NCI-H2107 (cell line): ENCODE measurements at regions not wholly inside any gene's neighbourhood (a gene's known extent, or its start where the extent isn't known, plus 50 kb on each side); places are given as distances from the start of the nearest gene placed in this dataset.
"Not testable (repeated sequence)": the region's sequence is repeated elsewhere in the genome, so short reads cannot be mapped to it uniquely, and the experiment has no call there.

Source experiments
- DNase-seq: peaks from one replicate; lab custom pipeline; 2025; lab: John Stamatoyannopoulos, UW

DNA sequence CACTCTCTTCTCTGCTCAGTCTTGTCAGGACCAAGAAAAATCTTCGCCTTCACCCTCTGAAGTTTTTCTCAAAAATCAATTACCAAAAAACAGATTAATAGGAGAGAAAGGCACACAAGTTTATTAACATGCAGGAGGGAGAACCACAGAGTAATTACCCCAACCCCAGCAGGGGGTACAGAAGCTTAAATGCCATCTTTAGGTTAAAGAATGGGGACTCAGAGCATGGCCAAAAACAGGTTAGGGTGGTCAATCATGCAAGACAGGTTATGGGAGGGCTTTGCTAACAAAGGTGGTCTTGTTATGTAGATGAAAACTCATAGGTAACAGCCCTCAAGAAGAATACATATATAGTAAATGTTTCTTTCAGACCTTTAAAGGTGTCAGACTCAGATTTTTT is 100.5 kb upstream of the BTN3A2 start:
- no peak for DNase-seq

DNA sequence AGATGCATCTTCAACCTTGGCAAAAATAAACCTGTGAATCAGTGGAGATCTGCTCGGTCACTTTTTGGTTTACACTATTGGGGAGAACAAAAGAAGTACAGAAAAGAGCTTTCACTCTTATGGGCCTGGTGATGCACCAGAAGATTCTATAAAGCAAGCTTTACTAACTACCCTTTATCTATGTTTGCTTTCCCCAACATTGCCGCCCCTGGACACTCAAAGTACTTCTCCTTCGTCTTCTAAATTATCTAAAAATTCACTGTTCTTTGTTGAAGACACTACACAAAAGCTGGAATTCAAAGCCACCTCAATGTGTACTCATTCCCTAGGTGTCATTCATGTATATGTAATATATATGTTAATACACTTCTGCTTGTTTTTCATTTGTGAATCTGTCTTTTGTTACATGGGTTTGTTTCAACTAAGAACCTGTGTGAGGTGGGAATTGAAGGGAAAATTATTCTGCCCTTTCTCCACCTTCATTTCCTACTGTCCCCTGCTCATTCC is 97.9 kb upstream of the BTN3A2 start:
- no peak for DNase-seq

DNA sequence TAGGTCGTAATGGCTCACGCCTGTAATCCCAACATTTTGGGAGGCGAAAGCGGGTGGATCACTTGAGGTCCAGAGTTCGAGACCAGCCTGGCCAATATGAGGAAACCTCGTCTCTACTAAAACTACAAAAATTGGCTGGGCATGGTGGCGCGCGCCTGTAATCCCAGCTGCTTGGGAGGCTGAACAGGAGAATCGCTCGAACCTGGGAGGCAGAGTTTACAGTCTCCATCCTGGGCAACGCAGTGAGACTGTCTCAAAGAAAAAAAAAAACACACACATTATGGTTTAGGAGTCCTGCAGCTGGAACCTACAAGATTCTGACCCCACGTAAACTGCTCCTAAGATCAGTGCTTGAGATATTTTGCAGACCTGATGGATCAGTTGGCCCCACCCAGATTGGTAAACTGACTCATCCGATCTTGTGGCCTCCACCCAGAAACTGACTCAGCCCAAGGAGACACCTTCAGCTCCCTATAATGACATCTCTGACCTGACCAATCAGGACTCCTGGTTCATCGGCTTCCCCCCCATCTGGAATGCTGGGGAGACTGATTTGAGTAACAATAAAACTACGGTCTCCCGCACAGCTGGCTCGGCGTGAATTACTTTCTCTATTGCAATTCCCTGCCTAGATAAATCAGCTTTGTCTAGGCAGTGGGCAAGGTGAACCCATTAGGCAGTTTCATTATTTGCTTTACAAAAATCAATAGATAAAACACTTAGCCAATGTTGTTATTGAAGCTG is 96.2 kb upstream of the BTN3A2 start:
- no peak for DNase-seq

DNA sequence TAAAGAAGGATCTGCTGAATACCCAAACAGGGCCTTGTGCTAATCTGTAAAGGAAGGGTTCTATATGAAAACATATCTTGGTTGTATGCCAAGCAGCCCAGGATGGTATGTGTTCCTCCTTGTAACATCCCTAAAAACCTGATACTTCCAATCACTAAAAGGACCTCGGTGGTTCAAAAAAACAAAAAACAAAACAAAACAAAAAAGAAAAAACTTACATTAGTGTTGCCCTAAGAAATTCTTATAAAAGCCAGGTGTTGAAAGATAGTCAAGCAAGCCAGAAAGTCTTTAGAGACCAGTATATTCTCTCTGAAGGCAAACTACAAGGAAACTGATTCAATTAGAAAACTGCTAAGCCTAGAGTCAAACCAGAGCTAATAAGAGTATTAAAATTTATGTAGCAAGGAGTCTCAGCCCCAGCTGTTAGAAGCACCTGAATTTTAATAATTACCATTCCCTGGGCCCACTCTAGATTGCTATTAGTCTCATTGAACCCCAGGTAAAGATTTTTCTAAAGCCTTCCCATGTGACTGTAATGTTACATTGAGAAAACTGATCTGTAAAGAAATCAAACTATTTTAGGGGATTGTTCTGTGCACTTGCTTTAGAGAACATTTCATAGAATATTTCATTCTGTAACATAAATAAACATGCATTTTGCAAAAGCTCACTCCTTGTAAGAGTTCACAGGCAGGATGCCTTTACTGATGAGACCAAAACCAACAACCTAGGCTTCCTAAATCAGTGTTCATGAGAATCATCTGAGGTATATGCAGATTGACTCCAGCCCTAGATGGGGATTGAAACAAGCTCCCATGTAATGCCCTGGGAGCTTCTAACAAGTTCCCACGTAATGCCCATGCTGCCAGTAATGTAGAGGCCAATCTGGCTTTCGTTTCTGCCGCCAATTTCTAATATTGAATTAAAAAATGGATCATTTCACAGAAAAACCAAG is 95.2 kb upstream of the BTN3A2 start:
- no peak for DNase-seq

DNA sequence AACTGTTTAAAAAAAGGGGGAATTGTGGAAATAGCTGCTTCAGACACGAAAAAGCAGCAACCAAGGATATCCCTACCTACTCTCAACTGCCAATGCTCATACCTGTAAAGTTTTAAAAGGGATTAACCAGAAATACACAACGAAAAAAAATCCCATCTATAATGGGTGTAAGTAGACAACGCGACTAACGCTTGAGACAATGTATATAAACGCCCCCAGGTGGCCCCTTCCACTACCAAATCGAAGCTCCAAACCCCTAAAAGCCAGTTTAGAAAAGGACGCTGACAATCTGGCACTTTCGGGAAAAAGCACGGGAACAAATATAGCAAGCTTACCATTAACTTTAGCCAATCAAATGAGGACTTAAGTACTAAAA is 94.5 kb upstream of the BTN3A2 start:
- DNase-seq: no peak

DNA sequence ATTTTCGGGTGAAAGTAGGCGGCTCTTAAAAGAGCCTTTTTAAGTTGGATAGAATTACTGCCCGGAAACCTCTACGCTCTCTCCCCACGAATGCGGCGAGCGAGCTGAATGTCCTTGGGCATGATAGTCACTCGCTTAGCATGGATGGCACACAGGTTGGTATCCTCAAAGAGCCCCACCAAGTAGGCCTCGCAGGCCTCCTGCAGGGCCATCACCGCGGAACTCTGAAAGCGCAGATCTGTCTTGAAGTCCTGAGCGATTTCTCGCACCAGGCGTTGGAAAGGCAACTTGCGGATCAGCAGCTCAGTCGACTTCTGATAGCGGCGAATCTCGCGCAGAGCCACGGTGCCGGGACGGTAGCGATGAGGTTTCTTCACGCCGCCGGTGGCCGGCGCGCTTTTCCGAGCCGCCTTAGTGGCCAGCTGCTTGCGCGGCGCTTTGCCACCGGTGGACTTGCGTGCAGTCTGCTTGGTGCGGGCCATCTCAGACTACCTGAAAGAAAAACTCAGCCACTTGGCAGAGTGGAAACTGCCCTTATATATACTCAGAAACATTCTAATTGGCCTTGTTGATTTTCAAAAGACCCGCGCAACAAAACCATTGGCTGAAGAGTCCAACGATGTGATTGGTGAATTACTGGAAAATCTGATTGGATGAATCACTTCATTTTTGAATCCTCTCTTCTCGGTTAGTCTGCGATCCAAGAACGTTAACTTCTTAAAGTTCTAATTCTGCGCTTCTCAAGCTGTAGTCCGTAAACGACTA is 93.9 kb upstream of the BTN3A2 start:
- peak; percentile 8 for DNase-seq

DNA sequence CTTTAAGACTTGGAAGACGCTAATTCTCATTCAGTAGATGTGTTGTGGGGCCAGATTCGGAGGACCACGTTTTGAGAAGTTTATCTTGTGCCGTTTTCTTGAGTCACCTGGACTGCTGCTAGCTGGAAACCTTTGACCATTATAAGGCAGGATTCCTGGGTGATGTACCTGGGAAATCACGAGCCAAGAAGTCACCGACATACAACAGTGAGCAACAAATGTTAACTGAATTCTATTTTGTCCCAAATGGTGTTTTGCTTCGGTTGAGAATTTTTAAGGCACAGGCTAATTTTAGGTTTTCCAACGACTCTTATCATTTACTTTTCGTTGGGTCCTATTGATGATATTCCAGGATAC is 93.4 kb upstream of the BTN3A2 start:
- DNase-seq: no peak

DNA sequence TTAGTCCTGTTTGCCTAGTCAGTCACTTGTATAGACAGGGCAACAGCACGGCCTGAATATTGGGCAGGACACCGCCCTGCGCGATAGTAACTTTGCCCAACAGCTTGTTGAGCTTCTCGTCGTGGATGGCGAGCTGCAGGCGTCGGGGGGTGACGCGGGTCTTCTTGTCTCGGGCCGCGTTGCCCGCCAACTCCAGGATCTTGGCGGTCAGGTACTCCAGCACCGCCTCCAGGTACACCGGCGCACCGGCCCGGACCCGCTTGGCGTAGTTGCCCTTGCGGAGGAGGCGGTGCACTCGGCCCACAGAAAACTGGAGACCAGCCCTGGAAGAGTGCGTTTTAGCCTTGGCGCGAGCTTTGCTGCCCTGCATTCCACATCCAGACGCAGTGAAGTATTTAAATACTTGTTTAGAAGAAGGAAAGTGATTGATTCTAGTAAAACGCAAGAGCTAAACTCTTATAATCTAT is 92.8 kb upstream of the BTN3A2 start:
- DNase-seq: no peak

DNA sequence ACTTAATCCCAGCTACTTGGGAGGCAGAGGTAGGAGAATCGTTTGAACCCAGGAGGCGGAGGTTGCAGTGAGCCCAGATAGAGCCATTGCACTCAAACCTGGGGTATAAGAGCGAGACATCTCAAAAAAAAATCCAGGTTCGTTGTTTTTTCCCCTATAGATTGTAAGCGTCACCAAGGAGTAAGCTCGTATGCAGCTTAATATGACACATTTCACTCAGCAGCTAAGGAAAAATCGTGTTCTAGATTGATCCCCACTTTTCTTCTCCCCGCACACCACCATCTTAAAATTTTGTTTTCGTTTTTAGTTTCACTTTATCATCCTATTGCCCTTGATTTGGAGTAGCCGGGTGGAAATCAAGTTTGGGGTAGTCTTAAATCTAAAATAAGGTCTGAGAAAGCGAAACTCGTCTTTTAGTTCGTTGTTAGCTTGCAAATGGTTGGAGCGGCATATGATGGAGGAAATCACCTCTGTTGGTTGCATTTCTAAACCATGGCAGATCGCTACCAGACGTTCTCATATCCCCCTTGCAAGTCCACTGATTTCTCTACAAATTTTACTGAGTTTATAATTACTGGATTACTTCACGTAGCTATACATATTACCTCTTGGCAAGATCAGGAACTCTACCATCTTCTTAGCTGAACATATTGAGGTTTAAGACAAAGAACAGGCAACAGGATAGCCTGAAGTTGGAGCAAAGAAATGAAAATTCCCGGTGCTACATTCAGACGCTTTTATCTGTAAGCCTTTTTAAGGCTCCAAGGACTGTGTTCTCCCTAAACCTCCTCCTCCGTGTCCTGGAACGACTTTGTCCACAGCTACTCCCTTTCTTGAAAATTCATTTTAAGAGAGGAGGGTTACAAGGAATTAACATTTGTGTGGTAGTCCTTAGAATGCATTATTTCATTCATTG is 91.1 kb upstream of the BTN3A2 start:
- DNase-seq: no peak

DNA sequence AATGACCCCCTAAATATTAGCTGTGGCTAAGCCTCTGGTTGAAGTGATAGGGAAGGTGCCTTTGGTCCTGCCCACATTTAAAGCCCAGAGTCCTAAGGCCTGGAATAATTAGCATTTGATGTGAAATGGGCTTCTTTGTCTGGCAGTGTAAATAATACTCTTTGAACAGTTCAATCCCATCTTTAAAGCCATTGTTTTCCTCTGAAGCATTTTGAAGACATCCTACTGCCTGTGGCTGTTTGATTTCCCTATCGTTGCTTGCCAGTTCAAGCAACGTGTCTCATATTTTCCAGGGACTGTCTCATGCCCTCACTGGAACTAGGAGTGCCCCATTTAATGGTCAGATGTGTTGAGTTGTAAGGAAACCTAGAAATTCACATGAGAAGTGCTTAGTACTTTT is 89.3 kb upstream of the BTN3A2 start:
- DNase-seq: no peak

DNA sequence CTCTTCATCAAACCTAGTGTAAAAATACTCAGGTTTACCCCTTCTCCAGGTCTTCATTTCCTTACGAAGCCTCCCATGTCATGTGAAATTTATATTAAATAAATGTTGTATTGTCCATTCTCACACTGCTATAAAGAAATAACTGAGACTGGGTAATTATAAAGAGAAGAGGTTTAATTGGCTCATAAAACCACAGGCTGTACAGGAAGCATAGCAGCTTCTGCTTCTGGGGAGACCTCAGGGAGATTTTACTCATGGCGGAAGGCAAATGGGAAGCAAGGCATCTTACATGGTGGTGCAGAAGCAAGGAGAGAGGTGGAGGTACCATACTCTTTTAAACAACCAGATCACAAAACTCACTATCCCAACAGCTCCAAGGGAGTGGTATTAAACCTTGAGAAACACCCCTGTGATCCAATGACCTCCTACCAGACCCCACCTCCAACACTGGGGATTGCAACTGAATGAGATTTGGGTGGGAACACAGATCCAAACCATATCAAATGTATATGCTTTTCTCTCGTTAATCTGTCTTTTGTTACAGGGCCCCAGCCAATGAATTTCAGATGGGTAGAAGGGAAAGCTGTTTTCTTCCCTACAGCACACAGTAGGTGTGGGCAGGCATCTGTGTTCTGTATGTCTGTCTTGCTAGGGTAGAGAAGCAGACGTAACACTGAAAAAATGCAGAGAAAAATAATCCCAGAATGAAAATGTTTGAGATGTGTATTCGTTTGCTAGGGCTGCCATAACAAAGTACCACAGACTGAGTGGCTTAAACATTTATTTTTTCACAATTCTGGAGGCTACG is 88.0 kb upstream of the BTN3A2 start:
- DNase-seq: no peak

DNA sequence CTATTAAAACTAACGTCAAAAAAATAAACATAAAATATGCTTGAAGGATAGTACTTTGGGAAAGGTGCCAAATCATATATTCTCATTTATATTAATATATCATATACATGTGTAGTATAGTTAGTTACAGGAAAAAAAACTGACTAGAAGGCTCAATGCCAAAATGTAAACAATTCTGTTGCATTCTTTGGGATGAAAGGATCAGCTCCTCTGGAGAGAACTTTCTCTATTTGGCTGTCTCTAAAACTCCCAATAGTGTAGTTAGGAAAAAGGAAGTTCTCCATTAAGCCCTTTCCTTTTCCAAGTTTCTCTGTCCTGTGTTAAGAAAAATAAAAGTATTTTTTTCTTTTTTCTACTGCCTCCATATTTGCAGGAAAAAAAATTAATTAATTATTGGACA is 86.5 kb upstream of the BTN3A2 start:
- no peak for DNase-seq

DNA sequence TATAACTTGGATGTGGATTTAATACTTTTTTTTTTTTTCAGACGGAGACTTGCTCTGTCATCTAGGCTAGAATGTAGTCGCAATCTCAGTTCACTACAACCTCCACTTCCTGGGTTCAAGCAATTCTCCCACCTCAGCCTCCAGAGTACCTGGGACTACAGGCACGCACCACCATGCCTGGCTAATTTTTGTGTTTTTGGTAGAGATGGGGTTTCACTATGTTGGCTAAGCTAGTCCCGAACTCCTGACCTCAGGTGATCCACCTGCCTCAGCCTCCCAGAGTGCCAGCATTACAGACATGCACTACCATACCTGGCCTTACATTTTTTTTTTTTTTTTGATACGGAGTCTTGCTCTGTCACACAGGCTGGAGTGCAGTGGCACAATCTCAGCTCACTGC is 85.6 kb upstream of the BTN3A2 start:
- DNase-seq: not testable (repeated sequence)

DNA sequence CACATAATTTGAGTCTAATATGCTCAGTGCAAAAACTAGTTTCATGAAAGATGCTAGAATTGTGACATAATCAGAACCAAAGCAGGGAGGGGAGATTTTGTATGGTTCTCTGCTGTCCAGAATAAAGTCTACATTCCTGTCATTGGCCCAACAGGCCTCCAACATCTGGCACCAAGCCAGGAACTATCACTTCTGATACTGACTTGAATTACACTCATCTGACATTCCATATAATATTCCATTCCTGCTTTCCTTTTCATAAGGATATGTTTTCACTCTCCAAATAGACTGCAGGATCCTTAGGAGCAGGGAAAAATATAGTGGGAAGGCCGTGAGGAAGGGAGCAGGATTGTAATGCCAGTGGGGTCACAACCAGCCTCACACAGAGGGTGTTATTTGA is 84.6 kb upstream of the BTN3A2 start:
- DNase-seq: no peak

DNA sequence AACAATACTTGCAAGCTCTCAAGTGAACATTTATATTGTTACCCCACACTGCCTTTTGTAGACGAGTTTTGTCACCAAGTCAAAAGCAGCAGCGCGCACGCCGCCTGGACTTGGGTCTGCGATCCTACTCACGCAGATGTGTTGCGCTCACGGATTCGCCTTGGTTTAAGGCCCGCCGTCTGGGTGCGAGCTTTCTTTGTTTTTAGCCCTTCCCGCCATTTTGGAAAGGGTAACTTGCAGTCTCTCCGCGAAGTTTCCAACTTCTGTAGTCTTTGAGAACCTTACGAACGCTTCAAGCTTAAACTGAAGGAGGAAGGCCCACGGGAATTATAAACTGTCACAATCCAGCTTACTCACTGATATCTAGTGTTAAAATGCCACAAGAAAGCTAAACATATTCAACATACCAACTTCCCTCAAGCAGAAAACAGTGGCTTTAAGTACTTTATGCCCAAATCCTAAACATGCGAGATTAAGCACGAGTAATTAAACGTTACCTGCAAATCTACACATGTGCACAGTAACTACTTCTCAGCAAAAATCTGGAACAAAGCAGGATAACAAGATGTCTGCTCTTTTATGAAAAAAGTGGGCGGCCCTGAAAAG is 80.4 kb upstream of the BTN3A2 start:
- DNase-seq: no peak

DNA sequence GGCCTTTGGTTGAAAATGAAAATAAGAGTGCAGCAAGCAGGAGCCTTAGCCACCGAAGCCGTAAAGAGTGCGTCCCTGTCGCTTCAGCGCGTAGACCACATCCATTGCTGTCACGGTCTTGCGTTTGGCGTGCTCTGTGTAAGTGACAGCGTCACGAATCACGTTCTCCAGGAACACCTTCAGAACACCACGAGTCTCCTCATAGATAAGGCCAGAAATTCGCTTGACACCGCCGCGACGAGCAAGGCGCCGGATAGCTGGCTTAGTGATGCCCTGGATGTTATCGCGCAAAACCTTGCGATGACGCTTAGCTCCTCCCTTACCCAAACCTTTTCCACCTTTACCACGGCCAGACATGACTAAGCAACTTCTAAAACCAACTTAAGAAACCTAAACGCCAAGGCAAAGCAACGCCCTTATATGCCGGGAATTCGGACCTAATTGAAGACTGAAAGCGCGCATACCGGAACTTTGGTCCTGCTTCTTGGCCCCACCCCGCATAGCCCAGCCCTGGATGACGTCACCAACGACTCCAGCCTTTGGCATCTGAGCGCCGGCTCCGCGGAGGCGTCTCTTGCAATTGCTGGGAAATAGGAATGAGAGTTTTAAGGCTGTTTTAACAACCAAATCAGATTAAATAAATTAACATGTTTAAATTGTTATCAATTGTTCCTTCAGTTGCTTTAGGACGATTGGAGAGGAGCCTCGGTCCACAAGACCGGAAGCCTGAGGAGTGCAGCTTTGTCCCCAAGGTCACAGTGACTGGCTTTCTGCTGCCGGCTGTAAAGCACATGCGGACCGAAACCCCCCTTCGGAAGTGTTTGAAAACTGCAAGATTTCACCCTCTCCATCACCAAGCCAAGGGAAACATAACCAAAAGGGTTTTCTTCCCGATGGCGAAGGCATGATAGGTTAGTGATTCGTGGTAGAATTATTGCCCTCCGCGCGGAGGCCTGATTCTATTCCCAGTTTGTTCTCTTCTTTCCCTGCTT is 79.6 kb upstream of the BTN3A2 start:
- peak; percentile 72 for DNase-seq

DNA sequence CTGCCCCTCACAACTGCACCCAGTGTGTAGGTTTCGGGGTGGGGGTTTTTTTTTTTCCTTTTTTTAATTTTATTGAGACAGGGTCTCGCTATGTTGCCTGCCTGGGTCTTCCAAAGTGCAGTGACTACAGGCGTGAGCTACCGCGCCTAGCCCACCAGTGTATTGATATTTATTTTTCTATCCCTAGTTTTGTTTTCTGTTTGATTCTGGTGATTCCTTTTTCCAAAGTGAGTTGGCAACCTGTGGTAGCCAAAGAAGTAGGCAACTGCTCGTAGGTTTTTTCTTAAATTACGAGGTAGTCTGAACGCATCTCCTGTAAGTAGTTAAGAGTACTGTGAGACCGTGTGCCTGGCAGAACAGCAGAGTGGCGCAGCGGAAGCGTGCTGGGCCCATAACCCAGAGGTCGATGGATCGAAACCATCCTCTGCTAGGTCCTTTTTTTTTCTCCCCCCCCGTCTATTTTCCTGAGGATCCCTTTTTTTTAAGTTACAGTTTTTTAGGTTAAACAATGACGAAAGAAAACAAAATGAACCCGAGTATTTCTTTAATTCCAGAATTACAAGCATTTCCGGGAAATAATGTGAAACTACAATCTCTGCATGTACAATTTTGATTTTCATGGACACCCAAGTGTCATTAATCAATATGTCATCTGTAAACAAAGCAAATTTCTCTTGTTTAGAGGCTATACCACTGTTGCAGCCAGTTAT is 78.7 kb upstream of the BTN3A2 start:
- DNase-seq: peak; percentile 9

DNA sequence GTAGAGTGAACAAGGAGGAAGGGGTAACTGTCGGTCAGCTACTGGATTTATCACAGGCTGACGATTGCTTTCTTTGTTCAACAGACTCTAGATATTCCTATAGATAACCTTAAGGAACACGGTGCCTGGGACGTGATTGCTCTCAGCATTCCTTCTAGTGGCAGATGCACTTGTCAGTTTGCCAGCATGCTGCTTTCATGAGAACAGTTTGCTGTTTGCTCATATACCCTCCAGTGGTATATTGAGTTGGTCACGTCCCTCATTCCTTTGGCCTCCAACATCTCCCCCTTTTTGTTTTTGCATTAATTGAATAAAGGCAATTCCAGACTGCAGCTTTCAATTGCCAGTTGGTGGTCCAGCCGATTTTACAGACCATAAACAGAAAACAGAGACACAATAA is 76.8 kb upstream of the BTN3A2 start:
- no peak for DNase-seq
